Mesendoderm (in vitro differentiated cells): ENCODE measurements at regions not wholly inside any gene's neighbourhood (a gene's known extent, or its start where the extent isn't known, plus 50 kb on each side); places are given as distances from the start of the nearest gene placed in this dataset.
A peak's percentile ranks its signal among the peaks of the same experiment; 100 is the strongest.
"Not testable (repeated sequence)": the region's sequence is repeated elsewhere in the genome, so short reads cannot be mapped to it uniquely, and the experiment has no call there.

Experiments used
- DNase-seq: peaks from one replicate; pipeline ENCODE4 v3.0.0; 2013
- H2AK5ac ChIP-seq: 2 replicates; pipeline ENCODE4 v1.6.1; 2013; ENCODE audit warnings: low read length, inconsistent platforms
- H2BK120ac ChIP-seq: 2 replicates; pipeline ENCODE4 v1.6.1; 2013; ENCODE audit warnings: low read depth, mild to moderate bottlenecking, low read length, moderate library complexity, mixed read lengths
- H2BK15ac ChIP-seq: replicated peaks from 2 replicates; pipeline ENCODE4 v1.6.1; 2013; ENCODE audit warnings: low read depth, mild to moderate bottlenecking, moderate library complexity
- H2BK5ac ChIP-seq: 2 replicates; pipeline ENCODE4 v1.6.1; 2013; ENCODE audit warnings: low read length, inconsistent platforms
- H3K18ac ChIP-seq: 2 replicates; pipeline ENCODE4 v1.6.1; 2013; ENCODE audit warnings: mild to moderate bottlenecking, low read length, mixed read lengths
- H3K23ac ChIP-seq: one replicate; pipeline ENCODE4 v1.6.1; 2013; ENCODE audit warnings: low read length
- H3K27ac ChIP-seq: 2 replicates; pipeline ENCODE4 v1.5.1; 2013; ENCODE audit warnings: low read depth, mild to moderate bottlenecking, inconsistent platforms, low read length, moderate library complexity
- H3K27me3 ChIP-seq: 2 replicates; pipeline ENCODE4 v1.6.1; 2013; ENCODE audit warnings: low read length, control low read depth, mild to moderate bottlenecking, inconsistent platforms; ENCODE audit not compliant: insufficient read depth, poor library complexity
- H3K36me3 ChIP-seq: 2 replicates; pipeline ENCODE4 v1.6.1; 2013; ENCODE audit warnings: low read length, inconsistent platforms; ENCODE audit not compliant: control insufficient read depth, insufficient read depth
- H3K4ac ChIP-seq: one replicate; pipeline ENCODE4 v1.6.1; 2013; ENCODE audit warnings: low read depth, mild to moderate bottlenecking, low read length, moderate library complexity
- H3K4me1 ChIP-seq: 2 replicates; pipeline ENCODE4 v1.6.1; 2013; ENCODE audit warnings: low read depth, low read length, inconsistent platforms; ENCODE audit not compliant: control insufficient read depth
- H3K4me2 ChIP-seq: 2 replicates; pipeline ENCODE4 v1.6.1; 2013; ENCODE audit warnings: low read length
- H3K4me3 ChIP-seq: 2 replicates; pipeline ENCODE4 v1.5.1; 2013; ENCODE audit warnings: mild to moderate bottlenecking, low read length
- H3K56ac ChIP-seq: one replicate; pipeline ENCODE4 v1.6.1; 2013; ENCODE audit warnings: low read length
- H3K79me1 ChIP-seq: 2 replicates; pipeline ENCODE4 v1.6.1; 2013; ENCODE audit warnings: low read length, inconsistent platforms
- H3K79me2 ChIP-seq: 2 replicates; pipeline ENCODE4 v1.6.1; 2013; ENCODE audit warnings: mild to moderate bottlenecking, low read length; ENCODE audit not compliant: control insufficient read depth, insufficient read depth
- H3K9ac ChIP-seq: 2 replicates; pipeline ENCODE4 v1.6.1; 2013; ENCODE audit warnings: low read length, inconsistent platforms
- H4K5ac ChIP-seq: one replicate; pipeline ENCODE4 v1.6.1; 2013; ENCODE audit warnings: low read length
- H4K8ac ChIP-seq: one replicate; pipeline ENCODE4 v1.6.1; 2013; ENCODE audit warnings: low read depth, mild to moderate bottlenecking, control low read depth, low read length, moderate library complexity
- WGBS: extraction: QIAGEN DNeasy Blood & Tissue Kit; methylation state at CpG from one replicate; pipeline ENCODE4 v1.1.7; 2013; ENCODE audit warnings: low lambda C conversion rate, missing lambda C conversion rate; ENCODE audit not compliant: insufficient coverage; ENCODE audit errors: extremely low coverage; 5-methylcytosine and 5-hydroxymethylcytosine counted together

DNA sequence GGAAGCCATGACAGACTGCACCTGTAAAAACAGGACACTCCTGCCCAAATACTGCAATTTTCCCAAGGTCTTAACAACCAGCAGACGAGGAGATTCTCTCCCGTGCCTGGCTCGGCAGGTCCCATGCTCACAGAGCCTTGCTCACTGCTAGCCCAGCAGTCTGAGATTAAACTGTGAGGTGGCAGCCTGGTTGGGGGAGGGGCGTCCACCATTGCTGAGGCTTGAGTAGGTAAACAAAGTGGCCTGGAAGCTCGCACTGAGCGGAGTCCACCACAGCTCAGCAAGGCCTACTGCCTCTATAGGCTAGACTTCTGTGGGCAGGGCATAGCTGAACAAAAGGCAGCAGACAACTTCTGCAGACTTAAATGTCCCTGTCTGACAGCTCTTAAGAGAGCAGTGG is 80.3 kb downstream of the ANXA5 start:
- not testable (repeated sequence) for H4K8ac ChIP-seq, H3K79me1 ChIP-seq, H3K4ac ChIP-seq, H3K4me3 ChIP-seq, H3K27me3 ChIP-seq, H4K5ac ChIP-seq, H2AK5ac ChIP-seq, H3K36me3 ChIP-seq, H2BK5ac ChIP-seq, H2BK15ac ChIP-seq, H3K4me2 ChIP-seq, H3K4me1 ChIP-seq, H3K23ac ChIP-seq, H3K9ac ChIP-seq, H2BK120ac ChIP-seq, H3K56ac ChIP-seq, H3K27ac ChIP-seq, H3K18ac ChIP-seq, H3K79me2 ChIP-seq
- no CpG with 5 or more reads among the region's 6 CpGs for WGBS
- DNase-seq = peak; percentile 37

DNA sequence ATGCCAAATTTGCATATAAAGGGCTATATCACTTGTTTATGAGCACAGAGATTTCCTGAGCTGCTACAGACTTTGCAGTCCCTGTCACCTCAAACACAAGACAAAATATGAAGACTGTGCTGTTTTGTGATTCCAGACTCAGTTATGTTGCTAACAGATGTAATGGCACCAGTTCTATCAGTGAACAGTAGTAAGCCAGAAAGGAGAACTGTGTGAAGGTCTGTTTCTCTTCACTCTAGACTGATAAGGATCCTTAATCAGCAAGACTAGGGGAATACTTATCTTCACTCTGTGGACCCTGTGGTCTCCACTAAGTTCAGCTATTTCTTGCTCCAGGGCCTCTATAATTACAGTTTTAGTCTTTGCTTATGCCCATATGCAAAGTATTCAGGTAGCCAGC is 82.7 kb downstream of the ANXA5 start:
- Histone ChIP-seq H3K18ac (no peak overlapping the region), H3K4ac (no peak overlapping the region), H2AK5ac (no peak overlapping the region), H2BK5ac (no peak overlapping the region), H2BK15ac (no peak overlapping the region), H3K4me3 (no peak overlapping the region), H3K9ac (no peak overlapping the region), H4K8ac (no peak overlapping the region), H3K23ac (no peak overlapping the region), H3K79me2 (no peaks in the 10 kb centered on the region), H3K79me1 (no peaks in the 10 kb centered on the region), H3K56ac (no peak overlapping the region), H3K4me2 (no peak overlapping the region), H3K27me3 (no peaks in the 10 kb centered on the region), H3K27ac (no peak overlapping the region), H3K4me1 (no peaks in the 10 kb centered on the region), H3K36me3 (no peaks in the 10 kb centered on the region), H4K5ac (no peak overlapping the region), H2BK120ac (no peak overlapping the region)
- DNase-seq = peak; percentile 72

DNA sequence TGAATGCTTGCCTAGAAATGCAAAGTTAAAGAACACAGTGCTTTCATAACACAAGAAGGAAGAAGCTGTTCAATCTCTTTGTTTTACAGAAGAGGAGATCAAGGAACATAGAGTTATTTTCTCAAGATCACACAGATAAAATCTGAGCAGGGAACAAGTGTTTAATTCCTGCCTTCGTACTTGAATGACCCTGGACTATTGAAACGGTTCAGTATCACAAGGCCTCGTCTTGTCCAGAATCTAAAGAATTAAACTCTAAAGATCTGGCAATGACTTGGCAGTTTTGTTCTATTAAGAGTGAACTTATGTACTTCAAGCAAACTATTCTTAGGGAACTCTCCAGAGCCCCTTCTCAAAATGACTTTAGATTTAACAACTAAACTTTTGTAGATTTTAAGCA is 97.7 kb downstream of the ANXA5 start:
- Histone ChIP-seq H3K27ac (no peak overlapping the region), H4K5ac (no peak overlapping the region), H3K4me1 (no peaks in the 10 kb centered on the region), H2AK5ac (no peak overlapping the region), H3K27me3 (no peaks in the 10 kb centered on the region), H3K18ac (no peak overlapping the region), H2BK120ac (no peak overlapping the region), H2BK15ac (no peak overlapping the region), H3K4me3 (no peak overlapping the region), H3K36me3 (no peaks in the 10 kb centered on the region), H3K23ac (no peak overlapping the region), H4K8ac (no peak overlapping the region), H3K79me2 (no peaks in the 10 kb centered on the region), H3K4me2 (no peak overlapping the region), H3K9ac (no peak overlapping the region), H2BK5ac (no peak overlapping the region), H3K4ac (no peak overlapping the region), H3K56ac (no peak overlapping the region), H3K79me1 (no peaks in the 10 kb centered on the region)
- DNase-seq = no peak
- no CpG with 5 or more reads among the region's 3 CpGs for WGBS

DNA sequence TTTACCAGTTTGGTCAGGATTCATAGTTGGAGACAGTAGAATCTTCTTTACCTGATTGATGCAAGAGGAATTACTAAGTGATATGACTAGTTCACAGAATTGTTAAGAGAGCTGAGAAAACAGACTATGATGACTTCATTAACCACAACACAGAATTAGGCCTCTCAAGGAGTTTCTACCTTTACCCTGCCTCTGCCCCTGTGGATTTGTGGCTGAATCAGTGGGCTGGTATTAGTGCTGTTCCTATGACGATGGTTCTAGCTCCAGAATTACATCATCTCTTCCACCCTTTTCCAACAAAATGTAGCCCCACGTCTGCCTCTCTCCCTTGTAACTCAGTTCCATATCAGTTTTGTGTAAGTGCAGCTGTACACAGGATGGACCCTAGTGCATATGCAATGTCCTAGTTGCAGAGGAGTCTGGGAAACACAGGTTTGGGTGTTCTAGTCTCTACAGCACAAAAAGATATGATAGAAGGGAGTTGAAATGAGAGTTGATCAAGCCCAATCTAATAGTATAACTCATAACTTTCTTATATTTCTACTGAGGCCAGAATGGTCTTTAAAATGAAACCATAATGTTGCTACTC is 99.3 kb downstream of the ANXA5 start:
- Histone ChIP-seq H3K18ac (no peak overlapping the region), H3K4me3 (no peak overlapping the region), H2BK5ac (no peak overlapping the region), H3K79me2 (no peaks in the 10 kb centered on the region), H4K5ac (no peak overlapping the region), H4K8ac (no peak overlapping the region), H3K27me3 (no peaks in the 10 kb centered on the region), H3K23ac (no peak overlapping the region), H3K4me1 (no peaks in the 10 kb centered on the region), H3K4me2 (no peak overlapping the region), H3K36me3 (no peaks in the 10 kb centered on the region), H2BK15ac (no peak overlapping the region), H3K9ac (no peak overlapping the region), H3K56ac (no peak overlapping the region), H2AK5ac (no peak overlapping the region), H3K4ac (no peak overlapping the region), H3K79me1 (no peaks in the 10 kb centered on the region), H2BK120ac (no peak overlapping the region), H3K27ac (no peak overlapping the region)
- peak; percentile 37 for DNase-seq
- no CpG with 5 or more reads among the region's 2 CpGs for WGBS

DNA sequence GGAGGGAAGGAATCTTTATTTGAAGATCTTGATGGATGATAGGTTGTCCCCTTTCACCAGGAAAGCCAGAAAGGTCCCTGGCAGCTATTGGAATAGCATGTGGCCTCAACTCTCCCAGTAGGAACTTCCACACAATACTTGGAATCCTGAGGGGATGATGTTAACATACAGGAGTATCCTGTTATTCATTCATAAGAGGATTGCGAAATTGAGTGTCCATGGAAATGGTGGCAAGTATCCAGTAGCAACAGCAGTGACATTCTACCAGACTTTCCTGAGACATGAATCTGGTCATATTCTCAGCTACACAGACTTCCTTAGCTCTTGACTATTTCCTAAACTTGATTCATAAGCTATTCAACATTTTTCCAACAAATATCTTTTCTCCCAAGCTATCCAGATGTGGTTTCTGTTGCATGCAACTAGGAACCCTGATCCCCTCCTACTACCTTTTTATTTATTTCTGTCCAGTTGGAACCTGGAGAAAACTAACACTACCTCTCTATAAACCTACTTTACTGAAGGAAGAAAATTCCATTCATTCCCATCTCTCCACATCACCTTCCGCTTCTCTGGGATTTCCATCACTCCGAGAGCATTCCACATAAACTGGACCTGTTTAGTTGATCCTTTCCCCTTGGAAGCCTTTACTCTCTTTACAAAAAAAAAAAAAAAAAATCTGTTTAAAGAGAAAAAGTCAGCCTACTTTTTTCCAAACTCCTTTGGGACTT is 101.8 kb downstream of the ANXA5 start:
- no CpG with 5 or more reads among the region's 3 CpGs for WGBS
- Histone ChIP-seq H3K4ac (no peak overlapping the region), H3K27ac (no peak overlapping the region), H2BK120ac (no peak overlapping the region), H3K18ac (no peak overlapping the region), H3K56ac (no peak overlapping the region), H4K5ac (no peak overlapping the region), H3K4me3 (no peak overlapping the region), H2BK5ac (no peak overlapping the region), H4K8ac (no peak overlapping the region), H2BK15ac (no peak overlapping the region), H3K4me1 (no peaks in the 10 kb centered on the region), H3K36me3 (no peaks in the 10 kb centered on the region), H3K79me2 (no peaks in the 10 kb centered on the region), H3K27me3 (no peaks in the 10 kb centered on the region), H3K4me2 (no peak overlapping the region), H2AK5ac (no peak overlapping the region), H3K9ac (no peak overlapping the region), H3K23ac (no peak overlapping the region), H3K79me1 (no peaks in the 10 kb centered on the region)
- DNase-seq = peak; percentile 29

DNA sequence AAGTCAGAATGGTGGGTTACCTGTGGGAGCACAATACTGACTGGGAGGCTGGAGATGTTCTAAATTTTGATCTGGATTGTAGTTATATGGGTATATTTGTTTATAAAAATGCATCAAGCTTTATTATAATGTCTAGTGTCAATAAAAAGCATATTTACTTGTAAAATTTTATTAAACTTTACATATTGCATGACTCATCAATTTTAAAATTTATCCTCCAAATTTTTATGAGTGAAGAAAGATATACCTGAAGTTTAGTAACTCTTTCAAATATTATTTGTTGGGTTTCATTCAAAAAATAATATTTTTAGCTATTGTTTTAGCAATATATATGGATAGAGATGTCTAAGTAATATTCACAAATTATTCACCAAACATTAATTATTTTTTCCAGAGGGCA is 103.0 kb downstream of the ANXA5 start:
- Histone ChIP-seq H3K27me3 (no peaks in the 10 kb centered on the region), H3K27ac (no peak overlapping the region), H2BK15ac (no peak overlapping the region), H4K8ac (no peak overlapping the region), H3K23ac (no peak overlapping the region), H3K9ac (no peak overlapping the region), H3K4me2 (no peak overlapping the region), H3K4me1 (no peaks in the 10 kb centered on the region), H3K79me1 (no peaks in the 10 kb centered on the region), H2BK5ac (no peak overlapping the region), H3K79me2 (no peaks in the 10 kb centered on the region), H3K36me3 (no peaks in the 10 kb centered on the region), H4K5ac (no peak overlapping the region), H2AK5ac (no peak overlapping the region), H2BK120ac (no peak overlapping the region), H3K56ac (no peak overlapping the region), H3K4ac (no peak overlapping the region), H3K4me3 (no peak overlapping the region), H3K18ac (no peak overlapping the region)
- no peak for DNase-seq
